ENCODE measurements at regions not wholly inside any gene's neighbourhood (a gene's known extent, or its start where the extent isn't known, plus 50 kb on each side); places are given as distances from the start of the nearest gene placed in this dataset.
A peak's percentile ranks its signal among the peaks of the same experiment; 100 is the strongest.

DNA sequence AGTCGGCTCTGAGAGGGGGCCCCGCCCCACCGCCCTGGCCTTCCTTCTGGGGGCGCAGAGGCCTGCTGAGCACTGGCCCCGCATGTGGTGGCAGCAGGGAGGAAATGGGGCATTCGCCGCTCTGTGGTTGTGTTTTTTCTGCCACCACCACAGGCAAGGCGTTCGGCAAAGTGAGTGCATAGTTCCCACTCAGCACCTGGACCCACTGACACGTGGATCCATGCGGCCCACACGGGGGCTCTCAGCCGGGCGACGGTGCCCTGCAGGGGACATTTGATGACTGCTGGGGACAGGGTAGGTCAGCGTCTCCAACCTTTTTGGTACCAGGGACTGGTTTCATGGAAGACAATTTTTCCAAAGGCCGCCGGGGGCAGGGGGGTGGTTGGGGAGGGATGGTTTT lies 70.9 kb downstream of the ENGASE start (continued):
- TF ChIP-seq CBX2 (IDR thresholded peaks at IDR 0.05; ENCODE audit: borderline replicate concordance, low read depth) (no peak), HOXA7 (CRISPR knock-in tag; IDR thresholded peaks at IDR 0.05) (no peak), GATA3 (IDR thresholded peaks at IDR 0.05; ENCODE audit: borderline replicate concordance) (no peak), CBX8 (IDR thresholded peaks at IDR 0.05) (no peak)
- TF ChIP-seq, protein P1, sequence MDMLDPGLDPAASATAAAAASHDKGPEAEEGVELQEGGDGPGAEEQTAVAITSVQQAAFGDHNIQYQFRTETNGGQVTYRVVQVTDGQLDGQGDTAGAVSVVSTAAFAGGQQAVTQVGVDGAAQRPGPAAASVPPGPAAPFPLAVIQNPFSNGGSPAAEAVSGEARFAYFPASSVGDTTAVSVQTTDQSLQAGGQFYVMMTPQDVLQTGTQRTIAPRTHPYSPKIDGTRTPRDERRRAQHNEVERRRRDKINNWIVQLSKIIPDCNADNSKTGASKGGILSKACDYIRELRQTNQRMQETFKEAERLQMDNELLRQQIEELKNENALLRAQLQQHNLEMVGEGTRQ (IDR thresholded peaks at IDR 0.05): no peak

DNA sequence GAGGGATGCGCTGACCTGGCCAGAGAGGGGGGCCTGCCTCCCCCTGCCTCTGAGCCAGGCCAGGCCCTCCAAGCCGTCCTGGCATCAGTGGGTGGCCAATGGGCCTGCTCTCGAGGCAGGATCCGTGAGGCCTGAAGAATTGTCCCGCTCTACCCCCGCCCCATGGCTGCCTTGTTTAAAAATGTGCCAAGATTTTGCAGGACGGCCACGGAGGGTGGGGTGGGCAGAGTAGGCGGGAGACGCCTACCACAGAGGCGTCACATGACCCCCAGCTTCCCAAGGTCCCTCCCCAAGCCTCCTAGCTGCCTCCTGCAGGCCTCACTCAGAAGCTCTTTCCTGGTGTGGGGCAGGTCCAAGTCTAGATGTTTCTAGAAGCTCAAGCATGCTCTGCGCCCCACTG lies 69.5 kb downstream of the ENGASE start:
- no peak for DNase-seq (ENCODE audit: low read depth in 1 of 2, low spot score in 1 of 2)
- no peak for ATAC-seq
- ChIA-PET POLR2A (no interaction called here), CTCF (interaction anchor here (1.3 to 2.6 kb wide), 2 partner anchors 57 to 247 kb away, joined by 3 to 11 read pairs; no protein-coding TSS in a partner anchor)
- 71% methylated on average over 10 of the region's 12 CpGs for WGBS (ENCODE audit: missing lambda C conversion rate)
- no peaks in the 10 kb centered on the region for H3K9me3 ChIP-seq
- H3K4me1 ChIP-seq: no peaks in the 10 kb centered on the region
- no peak overlapping the region for H3K27ac ChIP-seq
- no peak overlapping the region for H3K4me3 ChIP-seq
- no peak overlapping the region for H3K4me2 ChIP-seq
- no peak for FAIRE-seq
- TF ChIP-seq, protein P1 (IDR thresholded peaks at IDR 0.05): 0 out of 2 replicates have a peak, but pooled peaks have one; percentile 7
- TF ChIP-seq, protein P2, sequence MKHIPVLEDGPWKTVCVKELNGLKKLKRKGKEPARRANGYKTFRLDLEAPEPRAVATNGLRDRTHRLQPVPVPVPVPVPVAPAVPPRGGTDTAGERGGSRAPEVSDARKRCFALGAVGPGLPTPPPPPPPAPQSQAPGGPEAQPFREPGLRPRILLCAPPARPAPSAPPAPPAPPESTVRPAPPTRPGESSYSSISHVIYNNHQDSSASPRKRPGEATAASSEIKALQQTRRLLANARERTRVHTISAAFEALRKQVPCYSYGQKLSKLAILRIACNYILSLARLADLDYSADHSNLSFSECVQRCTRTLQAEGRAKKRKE (CRISPR knock-in tag; IDR thresholded peaks at IDR 0.05; ENCODE audit: low read depth): no peak
- TF ChIP-seq NPAS2 (CRISPR knock-in tag; IDR thresholded peaks at IDR 0.05; ENCODE audit: borderline replicate concordance) (no peak), JUN (IDR thresholded peaks at IDR 0.05) (no peak), HEYL (CRISPR knock-in tag; IDR thresholded peaks at IDR 0.05) (no peak), RNF2 (IDR thresholded peaks at IDR 0.05; ENCODE audit: borderline replicate concordance, low read depth) (no peak)

DNA sequence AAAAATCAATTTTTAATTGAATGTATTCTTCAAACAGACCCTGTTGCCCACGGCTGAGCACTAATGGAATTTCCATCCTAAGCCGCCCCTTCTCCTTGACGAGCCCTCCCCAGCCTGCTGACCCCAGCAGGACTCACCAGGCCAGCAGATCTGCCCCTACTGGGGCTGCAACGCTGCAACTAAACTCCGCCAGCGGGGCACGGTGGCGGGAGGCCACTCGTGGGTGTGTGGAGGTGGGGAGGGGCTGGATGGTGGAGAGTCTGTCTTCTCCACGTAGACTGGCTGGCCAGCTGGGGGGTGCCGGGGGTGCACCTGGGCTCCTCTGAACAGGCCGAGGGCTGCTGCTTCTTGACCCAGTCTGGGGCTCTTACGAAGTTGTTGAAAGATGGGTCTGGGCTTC lies 67.8 kb downstream of the ENGASE start:
- ChIA-PET POLR2A (no interaction called here), CTCF (interaction anchor here (0.9 kb wide), 1 partner anchor 33 kb away, joined by 3 read pairs; no protein-coding TSS in a partner anchor)
- H3K4me3 ChIP-seq: no peak overlapping the region
- DNase-seq (ENCODE audit: low read depth in 1 of 2, low spot score in 1 of 2) (no peak), FAIRE-seq (no peak), ATAC-seq (no peak)
- H3K27ac ChIP-seq: no peak overlapping the region
- H3K4me1 ChIP-seq: no peaks in the 10 kb centered on the region
- 53% methylated on average over 9 of the region's 13 CpGs for WGBS (ENCODE audit: missing lambda C conversion rate)
- TF ChIP-seq, protein P1 (IDR thresholded peaks at IDR 0.05): no peak
- TF ChIP-seq RCOR1 (IDR thresholded peaks at IDR 0.05; ENCODE audit: low read depth, low read length): no peak
- TF ChIP-seq NR3C1 (IDR thresholded peaks at IDR 0.05): no peak
- TF ChIP-seq HDAC2 (IDR thresholded peaks at IDR 0.05): no peak
- no peak for TF ChIP-seq PHF8 (IDR thresholded peaks at IDR 0.05; ENCODE audit: borderline replicate concordance, low read depth)
- TF ChIP-seq, protein P3, sequence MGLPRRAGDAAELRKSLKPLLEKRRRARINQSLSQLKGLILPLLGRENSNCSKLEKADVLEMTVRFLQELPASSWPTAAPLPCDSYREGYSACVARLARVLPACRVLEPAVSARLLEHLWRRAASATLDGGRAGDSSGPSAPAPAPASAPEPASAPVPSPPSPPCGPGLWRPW (IDR thresholded peaks at IDR 0.05): no peak
- H3K4me2 ChIP-seq: no peak overlapping the region
- H3K9me3 ChIP-seq: no peaks in the 10 kb centered on the region

DNA sequence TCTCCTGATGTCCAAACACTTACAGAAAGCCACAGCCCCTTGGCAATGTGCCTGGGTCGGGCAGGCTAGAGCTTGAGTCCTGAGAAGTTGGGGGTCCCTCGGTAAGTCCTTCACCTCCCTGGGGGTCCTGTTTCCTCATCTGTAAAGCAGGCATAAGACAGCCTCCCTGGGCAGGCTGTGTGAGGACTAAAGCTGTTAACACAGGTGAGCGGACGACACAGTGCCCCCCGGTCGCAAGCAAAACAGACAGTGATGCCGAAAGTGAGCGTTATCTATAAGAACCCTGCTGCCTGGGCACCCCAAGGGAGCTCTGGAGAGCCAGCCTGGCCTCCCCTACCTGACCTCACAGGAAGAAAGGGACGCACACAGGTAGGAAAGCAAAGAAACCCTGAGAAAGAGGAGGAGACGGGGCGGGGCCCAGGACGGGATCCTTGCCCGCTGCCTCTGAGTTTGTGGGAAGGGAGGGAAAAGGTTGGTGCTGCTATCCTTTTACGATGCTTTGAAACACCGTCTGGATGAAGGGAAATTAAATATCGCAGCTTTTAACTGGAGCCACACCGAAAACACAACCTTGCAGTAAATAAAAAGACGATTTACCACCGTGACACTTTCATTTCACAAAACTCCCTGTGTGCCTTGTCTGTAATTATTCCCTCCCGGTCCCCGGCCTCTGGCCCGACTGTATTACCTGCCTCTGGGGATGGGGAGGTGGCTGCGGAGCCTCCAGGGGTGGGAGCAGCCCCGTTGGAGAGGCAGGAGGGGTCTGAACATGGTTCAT lies 67.1 kb downstream of the ENGASE start:
- H3K4me1 ChIP-seq: no peaks in the 10 kb centered on the region
- ChIA-PET POLR2A (no interaction called here), CTCF (interaction anchor here (0.8 to 1.7 kb wide), 4 partner anchors 8 to 261 kb away, joined by 3 to 4 read pairs (median 3); no protein-coding TSS in a partner anchor)
- no peak for ATAC-seq
- FAIRE-seq: no peak
- no peaks in the 10 kb centered on the region for H3K9me3 ChIP-seq
- TF ChIP-seq TP53 (CRISPR knock-in tag; IDR thresholded peaks at IDR 0.05): no peak
- TF ChIP-seq, protein P4, sequence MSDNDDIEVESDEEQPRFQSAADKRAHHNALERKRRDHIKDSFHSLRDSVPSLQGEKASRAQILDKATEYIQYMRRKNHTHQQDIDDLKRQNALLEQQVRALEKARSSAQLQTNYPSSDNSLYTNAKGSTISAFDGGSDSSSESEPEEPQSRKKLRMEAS (IDR thresholded peaks at IDR 0.05): no peak
- TF ChIP-seq CEBPB (IDR thresholded peaks at IDR 0.05): no peak
- WGBS (ENCODE audit: missing lambda C conversion rate): 67% methylated on average over 24 of the region's 24 CpGs
- no peak for DNase-seq (ENCODE audit: low read depth in 1 of 2, low spot score in 1 of 2)
- H3K27ac ChIP-seq: no peak overlapping the region
- H3K4me3 ChIP-seq: no peak overlapping the region
- H3K4me2 ChIP-seq: no peak overlapping the region

Data from A549 (cell line).